Hepatic stellate cell (primary cell): ENCODE measurements at regions not wholly inside any gene's neighbourhood (a gene's known extent, or its start where the extent isn't known, plus 50 kb on each side); places are given as distances from the start of the nearest gene placed in this dataset.

ENCODE experiments used
- DNase-seq: peaks from one replicate; pipeline ENCODE4 v3.0.0; 2011; ENCODE audit warnings: low spot score

DNA sequence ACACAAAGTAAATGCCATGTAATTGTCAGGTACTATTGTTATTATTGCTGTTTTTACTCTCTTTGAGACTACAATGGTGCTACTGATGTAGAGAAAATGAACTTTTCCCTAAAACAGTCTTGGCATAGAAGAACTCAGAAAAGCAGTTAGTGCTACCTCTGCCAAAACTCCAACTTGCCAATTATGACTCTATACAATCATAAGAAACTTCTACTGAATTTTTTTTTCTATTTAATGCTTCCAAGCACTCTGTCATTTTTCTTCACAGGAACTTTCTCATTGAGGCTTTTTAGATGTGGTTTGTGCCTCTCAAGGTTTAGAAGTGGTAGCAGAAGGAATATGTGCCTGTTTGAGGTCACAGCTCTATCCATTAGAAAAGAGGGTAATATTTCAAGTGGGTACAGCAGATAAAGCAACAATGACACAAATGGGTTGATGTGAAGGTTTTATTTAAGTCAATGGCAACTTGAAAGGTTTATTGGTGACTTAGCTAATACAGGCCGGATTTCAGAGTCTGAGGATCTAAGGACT, 64.0 kb upstream of the FERD3L start:
- DNase-seq: no peak

GRCh38 chr7:19206721-19207120, 61.5 kb upstream of the FERD3L start:
- no peak for DNase-seq

GRCh38 chr7:19203686-19204085, 58.5 kb upstream of the FERD3L start:
- DNase-seq: no peak

DNA sequence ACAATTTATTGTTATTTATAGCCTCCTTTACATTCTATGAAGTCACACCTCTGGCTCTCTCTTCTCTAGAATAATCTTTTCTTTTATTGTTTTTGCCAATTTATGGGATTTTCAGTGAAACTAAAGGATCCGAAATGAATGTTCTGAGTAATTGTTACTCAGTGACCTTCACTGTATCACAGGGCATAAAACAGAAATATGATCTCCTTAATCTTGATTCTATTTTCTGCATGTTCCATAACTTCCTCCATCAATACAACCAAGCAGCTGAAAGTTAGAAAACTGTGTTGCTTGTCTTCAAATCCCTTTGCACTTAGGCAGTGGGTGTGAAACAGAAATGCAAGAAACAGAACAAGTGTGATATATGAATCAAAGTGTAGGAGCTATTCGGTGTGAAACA, 57.4 kb upstream of the FERD3L start:
- DNase-seq: no peak
